Neuronal stem cell (in vitro differentiated cells): ENCODE measurements at regions not wholly inside any gene's neighbourhood (a gene's known extent, or its start where the extent isn't known, plus 50 kb on each side); places are given as distances from the start of the nearest gene placed in this dataset.
"Not testable (repeated sequence)": the region's sequence is repeated elsewhere in the genome, so short reads cannot be mapped to it uniquely, and the experiment has no call there.

Source experiments
- DNase-seq: peaks from one replicate; pipeline ENCODE4 v3.0.0-alpha.2; 2013; ENCODE audit warnings: low spot score
- H2AFZ ChIP-seq: one replicate; pipeline ENCODE4 v1.6.1; 2013; ENCODE audit warnings: mild to moderate bottlenecking, low read length, inconsistent platforms
- H2AK5ac ChIP-seq: 2 replicates; pipeline ENCODE4 v1.6.1; 2013; ENCODE audit warnings: low read depth, mild to moderate bottlenecking, inconsistent platforms, low read length, moderate library complexity, mixed read lengths
- H2BK120ac ChIP-seq: 2 replicates; pipeline ENCODE4 v1.6.1; 2013; ENCODE audit warnings: low read depth, mild to moderate bottlenecking, inconsistent platforms, low read length, moderate library complexity, mixed read lengths
- H2BK12ac ChIP-seq: one replicate; pipeline ENCODE4 v1.6.1; 2013; ENCODE audit warnings: low read length, inconsistent platforms
- H2BK15ac ChIP-seq: 2 replicates; pipeline ENCODE4 v1.6.1; 2013; ENCODE audit warnings: mild to moderate bottlenecking, low read length, inconsistent platforms, mixed read lengths
- H2BK5ac ChIP-seq: one replicate; pipeline ENCODE4 v1.6.1; 2013; ENCODE audit warnings: inconsistent platforms, mild to moderate bottlenecking, low read length, moderate library complexity
- H3K14ac ChIP-seq: one replicate; pipeline ENCODE4 v1.6.1; 2013; ENCODE audit warnings: low read length, inconsistent platforms
- H3K18ac ChIP-seq: 2 replicates; pipeline ENCODE4 v1.6.1; 2013; ENCODE audit warnings: low read length, inconsistent platforms
- H3K23ac ChIP-seq: 2 replicates; pipeline ENCODE4 v1.6.1; 2013; ENCODE audit warnings: low read depth, mild to moderate bottlenecking, mixed read lengths, low read length, inconsistent platforms; ENCODE audit not compliant: poor library complexity
- H3K27ac ChIP-seq: replicated peaks from 3 replicates; pipeline ENCODE4 v1.5.1; 2013; ENCODE audit warnings: low read length, inconsistent platforms
- H3K27me3 ChIP-seq, 3 experiments: 2 replicates each; pipeline ENCODE4 v1.6.1; 2013; ENCODE audit warnings: low read length in 3 of 3, mild to moderate bottlenecking in 2 of 3, inconsistent platforms in 1 of 3, low read depth in 1 of 3, mixed read lengths in 1 of 3, moderate library complexity in 1 of 3; ENCODE audit not compliant: control insufficient read depth in 3 of 3, insufficient read depth in 3 of 3
- H3K36me3 ChIP-seq, 2 donors: replicated peaks in 1 of 2; 2 replicates each; pipeline ENCODE4 v1.6.1; 2013; ENCODE audit warnings: low read length in 2 of 2; ENCODE audit not compliant: control insufficient read depth in 2 of 2, insufficient read depth in 2 of 2
- H3K4ac ChIP-seq: 2 replicates; pipeline ENCODE4 v1.6.1; 2013; ENCODE audit warnings: inconsistent platforms, mild to moderate bottlenecking, low read length, moderate library complexity
- H3K4me1 ChIP-seq, 2 donors: 1 replicate in 1 of 2; 2 replicates in 1 of 2; pipeline ENCODE4 v1.6.1; 2013; ENCODE audit warnings: low read length in 2 of 2, low read depth in 1 of 2; ENCODE audit not compliant: control insufficient read depth in 2 of 2, insufficient read depth in 1 of 2
- H3K4me2 ChIP-seq: one replicate; pipeline ENCODE4 v1.6.1; 2013; ENCODE audit warnings: mild to moderate bottlenecking, low read length, inconsistent platforms; ENCODE audit not compliant: insufficient read depth, poor library complexity, severe bottlenecking
- H3K4me3 ChIP-seq, 2 donors: 2 replicates each; pipeline ENCODE4 v1.5.1; 2013; ENCODE audit warnings: low read length in 2 of 2, mild to moderate bottlenecking in 2 of 2, inconsistent platforms in 1 of 2, moderate library complexity in 1 of 2
- H3K79me1 ChIP-seq: one replicate; pipeline ENCODE4 v1.6.1; 2013; ENCODE audit warnings: low read depth, mild to moderate bottlenecking, inconsistent platforms, low read length, moderate library complexity
- H3K9ac ChIP-seq: one replicate; pipeline ENCODE4 v1.6.1; 2013; ENCODE audit warnings: mild to moderate bottlenecking, low read depth, low read length, inconsistent platforms; ENCODE audit not compliant: poor library complexity
- H3K9me3 ChIP-seq, 2 donors: replicated peaks in 1 of 2; 2 replicates each; pipeline versions ENCODE3 to v1.6.1; 2013; ENCODE audit warnings: low read length in 2 of 2, mild to moderate bottlenecking in 2 of 2, inconsistent platforms in 1 of 2, low read depth in 1 of 2, mixed read lengths in 1 of 2, moderate library complexity in 1 of 2; ENCODE audit not compliant: control insufficient read depth in 2 of 2, insufficient read depth in 1 of 2
- H4K8ac ChIP-seq: one replicate; pipeline ENCODE4 v1.6.1; 2013; ENCODE audit warnings: low read depth, mild to moderate bottlenecking, inconsistent platforms, low read length, moderate library complexity
- H4K91ac ChIP-seq: one replicate; pipeline ENCODE4 v1.6.1; 2013; ENCODE audit warnings: low read length, low read depth, mild to moderate bottlenecking, inconsistent platforms; ENCODE audit not compliant: poor library complexity
- WGBS, 2 donors: extraction: QIAGEN DNeasy Blood & Tissue Kit; methylation state at CpG; one replicate each; pipeline ENCODE4 v1.1.7; 2013; ENCODE audit warnings: missing lambda C conversion rate in 2 of 2, mixed read lengths in 1 of 2; ENCODE audit not compliant: insufficient read length in 2 of 2, insufficient replicate concordance in 1 of 2; ENCODE audit errors: extremely low coverage in 2 of 2; 5-methylcytosine and 5-hydroxymethylcytosine counted together

- H3K4me3 ChIP-seq, H3K9ac ChIP-seq, H3K27me3 ChIP-seq, H2BK5ac ChIP-seq, H3K79me1 ChIP-seq, H3K4ac ChIP-seq, H3K18ac ChIP-seq, H3K36me3 ChIP-seq, H2BK15ac ChIP-seq, H3K14ac ChIP-seq, H2BK120ac ChIP-seq, H4K8ac ChIP-seq, H2AFZ ChIP-seq, DNase-seq, H3K4me2 ChIP-seq, H2AK5ac ChIP-seq, H4K91ac ChIP-seq, H2BK12ac ChIP-seq, H3K9me3 ChIP-seq, H3K4me1 ChIP-seq, H3K27ac ChIP-seq, H3K23ac ChIP-seq: not testable (repeated sequence)
- no CpG with 5 or more reads among the region's 4 CpGs for WGBS, 2 donors
Measured at GRCh38 chr9:62899666-62900065, 1709.8 kb downstream of the SPATA31A7 start.

- not testable (repeated sequence) for DNase-seq, H2BK15ac ChIP-seq, H3K79me1 ChIP-seq, H3K4me1 ChIP-seq, H2BK5ac ChIP-seq, H3K4me3 ChIP-seq, H3K9ac ChIP-seq, H3K23ac ChIP-seq, H4K91ac ChIP-seq, H4K8ac ChIP-seq, H3K18ac ChIP-seq, H2BK120ac ChIP-seq, H2AFZ ChIP-seq, H3K4ac ChIP-seq, H3K36me3 ChIP-seq, H3K27ac ChIP-seq, H3K27me3 ChIP-seq, H3K4me2 ChIP-seq, H2AK5ac ChIP-seq, H2BK12ac ChIP-seq, H3K9me3 ChIP-seq, H3K14ac ChIP-seq
- no CpG with 5 or more reads among the region's 3 CpGs for WGBS, 2 donors
Measured at GRCh38 chr9:62904061-62904460, 1714.2 kb downstream of the SPATA31A7 start.

- not testable (repeated sequence) for H2BK5ac ChIP-seq, H4K91ac ChIP-seq, H3K27ac ChIP-seq, H3K4me3 ChIP-seq, H3K14ac ChIP-seq, H3K4ac ChIP-seq, H2AFZ ChIP-seq, H2BK12ac ChIP-seq, H2BK15ac ChIP-seq, DNase-seq, H3K27me3 ChIP-seq, H3K36me3 ChIP-seq, H3K79me1 ChIP-seq, H3K4me1 ChIP-seq, H2AK5ac ChIP-seq, H4K8ac ChIP-seq, H2BK120ac ChIP-seq, H3K18ac ChIP-seq, H3K4me2 ChIP-seq, H3K9ac ChIP-seq, H3K23ac ChIP-seq, H3K9me3 ChIP-seq
- WGBS, 2 donors = no CpG with 5 or more reads among the region's 5 CpGs
Measured at GRCh38 chr9:62905722-62906121, 1715.9 kb downstream of the SPATA31A7 start.

- H2BK15ac ChIP-seq, H3K4me1 ChIP-seq, H2AK5ac ChIP-seq, H2BK12ac ChIP-seq, H3K4me3 ChIP-seq, H3K23ac ChIP-seq, DNase-seq, H4K91ac ChIP-seq, H3K14ac ChIP-seq, H2AFZ ChIP-seq, H2BK5ac ChIP-seq, H3K18ac ChIP-seq, H3K4me2 ChIP-seq, H3K36me3 ChIP-seq, H3K79me1 ChIP-seq, H3K9me3 ChIP-seq, H3K27ac ChIP-seq, H3K27me3 ChIP-seq, H4K8ac ChIP-seq, H3K4ac ChIP-seq, H3K9ac ChIP-seq, H2BK120ac ChIP-seq: not testable (repeated sequence)
- WGBS, 2 donors = no CpG with 5 or more reads among the region's 11 CpGs
Measured at GRCh38 chr9:62907866-62908265, 1718.0 kb downstream of the SPATA31A7 start.
